ENCODE measurements at regions not wholly inside any gene's neighbourhood (a gene's known extent, or its start where the extent isn't known, plus 50 kb on each side); places are given as distances from the start of the nearest gene placed in this dataset.

- Histone ChIP-seq H3K4me3 (no peak overlapping the region), H3K4me1 (replicated peaks in 1 of 2; ENCODE audit: control insufficient read depth in 2 of 2, insufficient read depth in 2 of 2, low read length in 2 of 2) (no peaks in the 10 kb centered on the region; a peak in 1 of 5 replicates), H3K36me3 (ENCODE audit: control insufficient read depth, insufficient read depth, low read length) (no peaks in the 10 kb centered on the region), H3K79me2 (ENCODE audit: control insufficient read depth, insufficient read depth, low read length) (no peaks in the 10 kb centered on the region), H3K9me3 (replicated peaks; ENCODE audit: control insufficient read depth, insufficient read depth, low read depth, low read length) (no peaks in the 10 kb centered on the region), H2AFZ (ENCODE audit: low read depth, low read length) (no peak overlapping the region), H4K20me1 (replicated peaks; ENCODE audit: control insufficient read depth, insufficient read depth, low read length) (peaks cover 5% of the 10 kb centered on the region; the same call in 1 of the 2 replicates), H3K27me3 (ENCODE audit: control insufficient read depth in 2 of 2, insufficient read depth in 2 of 2, low read length in 2 of 2) (peaks cover 31 to 87% of the 10 kb centered on the region in 2 experiments; a peak in 4 of 5 replicates), H3K4me2 (ENCODE audit: insufficient read depth, low read length) (no peak overlapping the region), H3K9me1 (ENCODE audit: control insufficient read depth, insufficient read depth, low read length) (no peaks in the 10 kb centered on the region), H3K27ac (ENCODE audit: extremely low read depth, low read depth, low read length) (no peak overlapping the region), H3K9ac (ENCODE audit: insufficient read depth in 1 of 2, low read depth in 2 of 2, low read length in 2 of 2) (no peak overlapping the region)
- ATAC-seq (no peak), FAIRE-seq (no peak), DNase-seq (ENCODE audit: extremely low read depth in 1 of 4, low spot score in 3 of 4) (no peak)
- no TSS peak for BruUV-seq (replicated peaks)
- no peak for TF ChIP-seq ZNF655 (CRISPR knock-in tag; IDR thresholded peaks at IDR 0.05)
- no peak for TF ChIP-seq ELK3 (CRISPR knock-in tag; IDR thresholded peaks at IDR 0.05)
- TF ChIP-seq ELF4 (CRISPR knock-in tag; IDR thresholded peaks at IDR 0.05), result no peak
- TF ChIP-seq FOXJ2 (tag; IDR thresholded peaks at IDR 0.05), result no peak
- TF ChIP-seq, protein P1, sequence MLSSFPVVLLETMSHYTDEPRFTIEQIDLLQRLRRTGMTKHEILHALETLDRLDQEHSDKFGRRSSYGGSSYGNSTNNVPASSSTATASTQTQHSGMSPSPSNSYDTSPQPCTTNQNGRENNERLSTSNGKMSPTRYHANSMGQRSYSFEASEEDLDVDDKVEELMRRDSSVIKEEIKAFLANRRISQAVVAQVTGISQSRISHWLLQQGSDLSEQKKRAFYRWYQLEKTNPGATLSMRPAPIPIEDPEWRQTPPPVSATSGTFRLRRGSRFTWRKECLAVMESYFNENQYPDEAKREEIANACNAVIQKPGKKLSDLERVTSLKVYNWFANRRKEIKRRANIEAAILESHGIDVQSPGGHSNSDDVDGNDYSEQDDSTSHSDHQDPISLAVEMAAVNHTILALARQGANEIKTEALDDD (IDR thresholded peaks at IDR 0.05), result no peak
- TF ChIP-seq ADNP (tag; IDR thresholded peaks at IDR 0.05), result no peak
- TF ChIP-seq MLX (CRISPR knock-in tag; conservative IDR thresholded peaks at IDR 0.05), result no peak
- no peak for TF ChIP-seq ZNF445 (CRISPR knock-in tag; IDR thresholded peaks at IDR 0.05; ENCODE audit: low read depth)
- TF ChIP-seq SP1 (CRISPR knock-in tag; IDR thresholded peaks at IDR 0.05), result no peak
- in situ Hi-C loops (cut with MboI) (no loop called here), intact Hi-C loops (cut with micrococcal nuclease) (no loop called here)
- ChIA-PET POLR2A (interaction anchor here (0.7 kb wide), 1 partner anchor 315 kb away, joined by 4 read pairs; no protein-coding TSS in a partner anchor), CTCF (ENCODE audit: low intra/inter-chr PET ratio) (no interaction called here)
- WGBS (ENCODE audit: insufficient coverage, low coverage, missing lambda C conversion rate), result 4% methylated on average over 13 of the region's 13 CpGs
These were observed 192.6 kb upstream of the GLI2 start for GRCh38 chr2:120542911-120543527.
